HG02840 (cell line): ENCODE measurements at regions not wholly inside any gene's neighbourhood (a gene's known extent, or its start where the extent isn't known, plus 50 kb on each side); places are given as distances from the start of the nearest gene placed in this dataset.
"Not testable (repeated sequence)": the region's sequence is repeated elsewhere in the genome, so short reads cannot be mapped to it uniquely, and the experiment has no call there.

Experiments
- ATAC-seq: cut with Tn5 transposase; IDR thresholded peaks from one replicate; pipeline ENCODE4 v1.9.1; 2021; ENCODE audit warnings: mild to moderate bottlenecking, moderate library complexity, moderate number of reproducible peaks; ENCODE audit not compliant: unreplicated experiment, low FRiP score

DNA sequence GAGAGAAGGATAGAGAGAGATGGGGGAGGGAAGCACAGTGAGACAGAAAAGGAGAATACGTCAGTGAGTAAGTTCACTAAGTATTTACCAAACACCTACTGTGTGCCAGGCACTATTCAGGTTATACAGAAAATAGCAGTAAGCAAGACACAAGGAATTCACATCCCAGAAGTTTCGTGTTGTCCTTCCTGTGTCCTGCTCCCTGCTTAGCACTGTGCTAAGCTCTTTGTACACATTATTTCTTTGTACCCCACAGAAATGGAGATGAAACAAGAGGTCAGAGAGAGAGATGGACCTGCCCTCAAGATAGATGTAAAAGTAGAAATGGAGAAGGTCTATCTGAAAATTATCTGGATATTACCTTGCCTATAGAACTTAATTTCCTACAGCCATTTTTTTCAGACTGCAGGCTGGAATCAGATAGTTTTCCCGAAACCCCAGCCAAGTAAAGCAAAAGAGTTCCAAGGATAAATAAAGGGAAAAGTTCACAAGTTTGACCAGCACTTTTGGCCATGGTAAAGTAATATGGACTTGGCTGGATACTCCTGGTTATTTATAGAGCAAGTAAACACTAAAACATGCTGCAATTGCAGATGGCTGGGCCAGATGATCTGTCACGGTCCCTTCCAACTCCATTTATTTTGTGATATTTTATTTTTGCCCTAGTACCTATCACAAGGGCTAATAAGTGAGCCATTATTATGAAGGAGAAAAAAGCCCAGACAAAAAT lies 353.7 kb upstream of the SLC7A11 start:
- no peak for ATAC-seq

DNA sequence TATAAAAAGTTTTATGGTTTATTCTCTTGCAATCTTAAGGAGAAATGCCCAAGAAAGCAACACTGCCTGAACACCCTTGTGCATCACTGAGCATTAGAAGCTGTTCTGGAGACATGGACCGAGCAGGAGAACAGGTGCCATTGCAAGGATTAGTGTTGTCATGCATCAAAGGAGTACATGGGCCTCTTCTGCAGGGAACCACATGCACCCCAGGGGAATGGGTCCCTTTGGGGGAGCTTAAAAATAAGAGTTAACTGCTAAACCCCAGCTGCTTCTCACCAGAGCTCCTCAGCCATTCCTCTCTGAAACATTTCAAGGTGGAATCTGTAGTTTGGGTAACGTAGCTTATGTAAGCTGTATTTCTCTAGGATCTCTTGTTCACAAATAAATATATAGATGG lies 353.0 kb upstream of the SLC7A11 start:
- ATAC-seq, result no peak

DNA sequence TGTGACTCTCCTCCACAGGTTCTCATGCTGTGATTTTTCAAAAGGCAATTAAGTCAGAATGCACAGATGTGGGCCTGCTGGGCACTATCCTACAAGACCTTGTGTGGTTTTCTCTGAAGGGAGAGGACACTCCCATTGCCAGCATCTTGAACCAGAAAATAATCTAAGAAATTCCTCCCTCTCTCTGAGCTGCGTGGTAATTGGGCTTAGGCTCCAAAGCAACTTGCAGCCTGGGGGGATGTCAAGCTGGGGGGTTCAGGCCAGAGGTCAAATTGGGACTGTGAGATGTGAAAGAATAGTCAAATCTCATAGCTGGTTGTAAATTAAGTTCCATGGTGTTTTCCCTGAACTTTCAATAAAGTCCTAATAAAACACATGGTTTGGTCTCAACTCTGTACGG lies 350.6 kb upstream of the SLC7A11 start:
- ATAC-seq, result no peak

DNA sequence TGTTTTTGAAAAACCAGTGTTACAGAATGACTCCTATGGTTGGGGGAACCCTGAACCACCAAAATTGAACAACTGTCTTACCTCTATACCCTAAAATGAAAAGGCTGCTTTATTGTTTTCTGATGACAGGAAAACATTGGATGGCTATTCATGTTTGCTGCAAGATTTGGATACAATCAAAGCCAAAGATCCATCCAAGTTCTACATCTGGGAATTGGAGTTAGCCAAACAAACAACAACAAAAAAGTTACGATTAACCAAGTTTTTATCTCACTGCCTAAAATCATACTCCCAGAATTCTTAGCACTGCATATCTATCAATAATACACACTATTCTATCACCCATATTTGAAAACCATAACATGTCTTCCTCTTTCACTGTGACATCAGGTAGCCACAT lies 349.7 kb upstream of the SLC7A11 start:
- ATAC-seq, result no peak

DNA sequence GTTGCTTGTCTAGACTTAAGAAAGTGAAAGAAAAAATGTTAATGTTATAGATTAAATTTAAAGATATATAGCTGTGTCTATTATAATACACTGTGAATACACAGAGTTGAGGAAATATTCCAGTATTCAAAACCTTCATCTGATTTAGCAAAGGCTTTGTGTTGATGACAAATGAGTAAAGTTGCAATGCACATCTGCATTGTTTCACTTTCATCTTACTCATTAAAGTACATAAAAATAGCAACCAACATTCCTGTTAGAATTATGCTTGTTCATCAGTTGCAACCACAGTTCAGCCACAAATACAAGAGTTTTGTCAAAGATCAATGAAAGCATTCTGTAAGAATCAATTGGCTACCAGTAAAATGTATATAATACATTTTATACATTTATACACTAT lies 346.4 kb upstream of the SLC7A11 start:
- ATAC-seq, result no peak

DNA sequence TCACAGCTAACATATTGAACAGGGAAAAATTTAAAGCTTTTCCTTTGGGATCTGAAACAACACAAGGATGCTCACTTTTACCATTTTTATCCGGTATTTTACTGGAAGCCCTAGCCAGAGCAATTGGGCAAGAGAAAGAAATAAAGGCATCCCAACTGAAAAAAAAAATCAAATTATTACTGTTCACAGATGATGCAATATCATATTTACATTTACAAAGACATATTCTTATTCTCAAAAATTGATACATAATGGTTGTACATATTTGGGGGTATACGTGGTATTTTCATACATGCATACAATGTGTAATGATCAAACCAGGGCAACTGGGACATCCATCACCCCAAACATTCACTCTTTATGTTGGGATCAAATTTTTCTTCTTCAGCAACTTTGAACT lies 337.0 kb upstream of the SLC7A11 start:
- ATAC-seq, result no peak

DNA sequence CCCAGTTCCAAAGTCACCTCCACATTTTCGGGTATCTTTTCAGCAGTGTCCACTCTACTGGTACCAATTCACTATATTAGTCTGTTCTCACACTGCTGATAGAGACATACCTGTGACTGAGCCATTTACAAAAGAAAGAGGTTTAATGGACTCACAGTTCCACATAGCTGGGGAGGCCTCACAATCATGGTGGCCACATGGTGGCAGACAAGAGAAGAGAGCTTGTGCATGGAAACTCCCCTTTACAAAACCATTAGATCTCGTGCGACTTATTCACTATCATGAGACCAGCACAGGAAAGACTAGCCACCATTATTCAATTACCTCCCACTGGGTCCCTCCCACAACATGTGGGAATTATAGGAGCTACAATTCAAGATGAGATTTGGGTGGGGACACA lies 335.7 kb upstream of the SLC7A11 start:
- ATAC-seq, result not testable (repeated sequence)

DNA sequence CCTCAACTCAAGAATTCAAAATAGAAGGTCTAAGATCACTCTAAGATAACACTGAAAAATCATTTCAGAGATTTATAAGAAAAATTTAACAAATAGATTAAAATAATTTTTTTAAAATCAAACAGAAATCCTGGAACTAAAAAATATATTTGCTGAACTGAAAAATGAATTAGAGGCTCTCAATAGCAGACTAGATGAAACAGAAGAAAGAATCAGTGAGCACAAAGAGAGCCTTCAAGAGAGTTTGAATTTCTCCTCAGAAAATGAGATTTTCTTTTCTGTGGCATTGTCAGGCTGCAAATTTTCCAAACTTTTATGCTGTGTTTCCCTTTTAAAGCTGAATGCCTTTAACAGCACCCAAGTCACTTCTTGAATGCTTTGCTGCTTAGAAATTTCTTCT lies 335.0 kb upstream of the SLC7A11 start:
- ATAC-seq, result no peak

DNA sequence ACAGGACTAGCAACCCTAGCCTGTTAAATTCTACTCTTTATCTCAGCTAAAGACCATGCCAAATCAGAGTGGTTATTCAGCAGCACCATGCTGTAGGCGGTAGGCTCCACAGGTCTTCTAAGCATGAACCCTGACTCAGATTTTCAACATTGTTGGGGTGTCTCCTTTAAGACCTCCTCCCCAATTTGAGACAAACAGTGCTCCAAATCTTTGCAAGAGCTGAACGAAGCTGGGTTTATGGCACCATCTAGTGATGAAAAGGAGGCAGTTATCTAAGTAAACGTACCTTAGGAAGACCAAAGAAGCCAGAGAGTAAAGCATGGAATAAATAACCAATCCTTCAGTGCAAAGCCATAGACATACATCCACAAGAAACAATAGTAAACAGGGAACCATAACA lies 334.5 kb upstream of the SLC7A11 start:
- ATAC-seq, result no peak

DNA sequence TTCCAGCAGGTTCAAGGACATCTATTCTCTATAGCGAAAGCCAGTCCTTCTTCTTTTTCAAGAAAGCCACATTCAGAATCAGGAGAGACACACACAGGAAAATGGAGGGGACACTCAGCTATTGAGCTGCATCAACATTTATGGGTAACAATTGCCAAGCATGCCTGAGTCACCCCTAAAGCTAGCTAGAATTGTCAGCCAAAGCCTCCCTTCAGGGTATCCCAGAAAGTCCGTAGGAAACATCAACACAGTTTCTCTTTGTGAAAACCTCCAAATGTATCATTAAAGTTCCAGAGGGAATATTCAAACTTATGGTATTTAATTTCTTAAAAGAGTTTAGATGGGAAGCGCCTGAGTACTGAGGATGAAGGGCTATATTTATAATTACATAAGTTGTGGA lies 331.1 kb upstream of the SLC7A11 start:
- ATAC-seq, result no peak

DNA sequence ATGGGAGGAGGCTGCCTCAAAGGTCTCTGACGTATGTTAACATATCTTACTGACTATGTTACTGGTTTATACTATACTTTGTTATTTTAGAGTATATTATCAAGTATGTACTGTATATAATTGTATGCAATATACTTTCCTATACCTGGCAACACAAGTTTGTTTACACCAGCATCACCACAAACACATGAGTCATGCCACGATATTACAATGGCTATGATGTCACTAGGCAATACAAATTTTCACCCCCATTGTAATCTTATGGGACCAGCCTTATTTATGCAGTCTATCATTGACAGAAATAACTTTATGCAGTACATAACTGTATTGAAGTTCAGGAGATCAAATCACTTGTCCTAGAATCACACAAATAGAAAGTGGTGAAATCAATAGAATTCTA lies 329.9 kb upstream of the SLC7A11 start:
- ATAC-seq, result no peak

DNA sequence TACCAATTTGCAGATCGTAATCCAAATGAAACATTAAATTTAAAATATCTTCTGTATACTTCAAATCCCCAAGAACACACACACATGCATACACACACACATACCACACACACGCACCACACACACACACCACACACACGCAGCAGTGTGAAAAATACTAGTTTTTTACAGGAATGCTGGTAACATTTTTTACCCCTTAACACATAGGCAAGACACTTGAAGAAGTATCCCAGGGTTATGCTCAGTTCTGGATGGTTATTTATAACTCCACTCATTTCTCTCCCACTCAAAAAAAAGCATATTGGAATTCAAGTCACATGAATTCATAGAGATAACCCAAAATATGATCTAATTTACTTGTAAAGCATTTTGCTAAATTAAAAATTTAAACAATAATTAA lies 325.5 kb upstream of the SLC7A11 start:
- no peak for ATAC-seq

DNA sequence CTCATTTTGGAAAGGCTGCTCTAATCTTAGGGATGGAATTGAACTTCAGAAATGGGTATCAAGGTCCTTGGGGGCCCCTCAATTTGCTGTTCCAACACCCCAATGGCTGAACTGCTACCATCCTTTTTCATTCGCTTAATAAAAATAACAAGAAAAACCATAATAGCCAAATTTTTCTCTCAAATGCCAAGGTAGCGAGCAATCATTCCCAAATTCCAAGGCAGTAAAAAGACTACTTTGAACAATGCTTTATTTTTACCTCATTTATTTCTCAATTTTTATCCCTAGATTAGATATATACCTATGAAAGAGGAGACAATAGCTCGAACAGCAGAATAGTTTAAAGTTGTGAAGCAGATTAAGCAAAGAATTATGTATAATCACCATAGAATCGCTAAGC lies 323.4 kb upstream of the SLC7A11 start:
- ATAC-seq, result no peak

DNA sequence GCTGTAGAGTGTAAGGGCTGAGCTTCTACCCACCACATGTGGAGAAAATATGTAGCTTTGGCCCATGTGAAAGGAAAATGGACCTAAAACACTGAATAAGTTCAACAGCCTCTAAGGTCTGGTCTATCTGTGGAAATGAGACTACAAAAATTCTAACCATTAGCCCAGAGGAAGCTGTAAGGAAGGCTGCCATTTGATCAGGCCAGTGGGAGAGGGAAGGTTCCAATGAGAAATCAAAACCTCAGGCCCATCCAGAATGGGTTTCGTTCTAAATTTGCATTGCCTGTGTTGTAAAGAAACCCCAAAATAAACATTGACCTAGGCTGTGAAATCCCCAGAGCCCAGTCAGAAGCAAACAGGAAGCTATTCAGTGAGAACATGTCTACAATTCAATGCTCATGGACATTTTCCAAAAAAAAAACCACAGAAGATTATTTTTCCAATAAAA lies 320.4 kb upstream of the SLC7A11 start:
- peak; percentile 70 for ATAC-seq

DNA sequence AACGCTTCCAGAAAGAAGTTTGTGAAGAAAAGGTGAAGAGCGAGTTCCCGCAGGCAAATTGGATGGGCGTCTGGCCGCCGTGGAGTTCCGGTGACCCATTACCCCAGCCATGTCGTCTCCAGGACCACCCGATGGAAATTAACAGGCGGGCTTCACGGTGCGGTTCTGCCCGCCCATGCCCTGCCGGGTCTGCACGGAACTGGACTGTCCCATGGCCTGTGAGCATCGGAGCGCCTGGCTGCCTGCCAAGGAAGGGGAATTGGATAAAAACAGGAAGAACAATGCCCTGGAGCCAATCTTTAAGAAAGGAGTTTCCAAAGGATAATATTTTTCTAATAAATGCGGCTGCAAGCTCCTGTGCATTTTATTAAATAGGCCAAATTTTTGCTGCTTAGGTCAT lies 319.8 kb upstream of the SLC7A11 start:
- ATAC-seq, result no peak

DNA sequence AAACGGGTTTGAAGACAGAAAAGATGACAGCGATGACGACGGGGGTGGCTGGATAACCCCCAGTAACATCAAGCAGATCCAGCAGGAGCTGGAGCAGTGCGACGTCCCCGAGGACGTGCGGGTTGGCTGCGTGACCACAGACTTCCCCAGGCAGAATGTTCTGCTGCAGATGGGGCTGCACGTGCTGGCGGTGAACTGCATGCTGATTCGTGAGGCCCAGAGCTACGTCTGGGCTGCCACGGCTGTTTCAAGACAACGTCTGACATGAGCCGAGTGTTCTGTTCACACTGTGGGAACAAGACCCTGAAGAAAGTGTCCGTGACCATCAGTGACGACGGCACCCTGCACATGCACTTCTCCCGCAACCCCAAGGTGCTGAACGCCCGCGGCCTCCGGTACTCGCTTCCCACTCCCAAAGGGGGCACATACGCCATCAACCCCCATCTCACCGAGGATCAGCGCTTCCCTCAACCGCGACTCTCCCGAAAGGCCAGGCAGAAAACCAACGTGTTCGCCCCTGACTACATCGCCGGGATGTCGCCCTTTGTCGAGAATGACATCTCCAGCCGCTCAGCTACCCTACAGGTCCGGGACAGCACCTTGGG lies 319.2 kb upstream of the SLC7A11 start:
- no peak for ATAC-seq

DNA sequence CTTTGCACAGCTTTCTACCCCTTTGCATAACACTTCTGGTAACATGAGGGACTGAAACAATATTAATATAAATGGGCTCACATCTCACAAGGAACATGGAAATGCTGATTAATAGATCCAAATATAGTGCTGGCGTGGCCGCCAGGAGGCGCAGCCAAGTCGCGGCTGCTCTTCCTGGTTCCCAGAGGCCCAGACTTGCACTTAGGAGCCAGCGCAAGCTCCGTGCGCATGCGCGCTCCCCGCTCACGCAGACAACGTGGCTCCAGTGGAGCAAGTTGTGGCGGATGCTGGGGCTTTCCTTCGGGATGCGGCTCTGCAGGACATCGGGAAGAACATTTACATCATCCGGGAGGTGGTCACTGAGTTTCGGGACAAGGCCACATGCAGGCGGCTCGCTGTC lies 318.3 kb upstream of the SLC7A11 start:
- no peak for ATAC-seq

DNA sequence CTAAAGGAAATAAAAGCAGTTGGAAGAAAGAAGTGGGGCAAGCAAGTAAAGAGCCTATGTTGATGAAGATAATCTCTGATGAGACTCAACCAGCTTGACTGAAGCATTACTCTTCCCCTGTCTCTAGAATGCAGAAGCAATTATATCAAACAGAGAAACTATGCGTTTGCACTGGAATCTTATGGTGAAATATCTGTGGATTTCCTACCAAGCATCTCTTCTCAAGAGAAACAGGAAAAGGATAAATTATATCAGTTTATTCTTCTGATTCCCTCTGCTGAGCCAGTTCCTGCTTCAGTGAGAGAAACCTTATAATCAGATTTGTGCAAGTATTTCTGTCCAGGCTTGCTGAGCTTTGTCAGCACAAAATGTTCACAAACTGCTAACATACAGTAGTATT lies 316.7 kb upstream of the SLC7A11 start:
- no peak for ATAC-seq

DNA sequence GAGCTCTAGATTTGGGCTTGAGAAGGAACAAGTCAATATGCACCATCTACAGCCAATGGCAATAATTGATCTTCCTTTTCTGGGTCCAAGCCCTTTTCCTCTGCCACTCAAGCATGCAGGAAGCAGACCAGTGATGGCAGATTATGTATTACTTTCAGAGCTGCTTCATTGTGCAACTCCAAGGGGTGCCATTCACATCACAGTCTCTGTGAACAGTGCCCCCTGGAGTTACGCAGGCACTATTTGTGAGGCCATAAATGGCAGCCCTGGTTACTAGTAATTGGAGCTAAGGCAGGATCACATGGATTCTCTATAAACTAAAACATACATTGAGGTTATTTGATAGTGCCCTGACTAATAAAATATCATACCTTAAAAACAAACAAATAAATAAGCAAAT lies 313.4 kb upstream of the SLC7A11 start:
- ATAC-seq, result no peak

DNA sequence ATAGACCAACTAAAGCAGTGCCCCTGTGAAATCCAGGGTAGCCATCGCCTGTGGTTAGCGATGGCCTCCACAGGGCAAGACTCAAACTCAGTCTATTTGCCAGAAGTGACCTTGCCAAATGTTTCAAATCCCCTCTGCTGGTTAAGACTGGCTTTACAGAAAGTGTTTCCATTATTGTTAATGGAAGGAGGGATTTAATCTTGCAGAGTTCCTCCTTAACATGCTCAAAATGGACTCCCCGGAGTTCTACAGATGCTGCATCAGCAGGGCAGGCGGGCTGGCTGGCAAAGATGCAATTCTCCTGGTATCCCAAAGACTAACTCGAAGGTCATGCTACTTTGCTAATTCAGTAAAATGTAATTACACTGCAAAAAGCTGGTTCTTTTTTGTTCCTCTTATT lies 313.0 kb upstream of the SLC7A11 start:
- ATAC-seq, result no peak

DNA sequence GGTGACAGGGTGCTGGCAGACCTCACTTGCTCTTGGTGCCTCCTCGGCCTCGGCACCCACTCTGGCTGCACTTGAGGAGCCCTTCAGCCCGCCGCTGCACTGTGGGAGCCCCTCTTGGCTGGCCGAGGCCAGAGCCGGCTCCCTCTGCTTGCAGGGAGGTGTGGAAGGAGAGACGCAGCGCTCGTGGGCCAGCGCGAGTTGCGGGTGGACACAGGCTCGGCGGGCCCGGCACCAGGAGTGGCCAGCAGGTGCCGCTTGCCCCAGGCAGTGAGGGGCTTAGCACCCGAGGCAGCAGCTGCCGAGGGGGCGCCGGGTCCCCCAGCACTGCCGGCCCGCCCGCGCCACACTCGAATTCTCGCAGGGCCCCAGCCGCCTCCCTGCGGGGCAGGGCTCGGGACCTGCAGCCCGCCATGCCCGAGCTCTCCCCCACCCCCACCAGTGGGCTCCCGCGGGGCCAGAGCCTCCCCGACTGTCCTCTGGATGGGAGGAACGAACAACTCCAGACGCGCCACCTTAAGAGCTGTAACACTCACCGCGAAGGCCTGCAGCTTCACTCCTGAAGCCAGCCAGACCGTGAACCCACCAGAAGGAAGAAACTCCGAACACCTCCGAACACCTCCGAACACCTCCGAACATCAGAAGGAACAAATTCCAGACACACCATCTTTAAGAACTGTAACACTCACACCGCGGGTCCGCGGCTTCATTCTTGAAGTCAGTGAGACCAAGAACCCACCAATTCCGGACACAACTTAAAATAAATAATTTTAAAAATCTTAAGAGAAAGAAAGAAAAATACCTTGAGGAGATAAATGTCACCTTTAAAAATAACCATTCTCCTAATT lies 311.1 kb upstream of the SLC7A11 start:
- ATAC-seq, result no peak
